ENCODE measurements at regions not wholly inside any gene's neighbourhood (a gene's known extent, or its start where the extent isn't known, plus 50 kb on each side); places are given as distances from the start of the nearest gene placed in this dataset.

DNA sequence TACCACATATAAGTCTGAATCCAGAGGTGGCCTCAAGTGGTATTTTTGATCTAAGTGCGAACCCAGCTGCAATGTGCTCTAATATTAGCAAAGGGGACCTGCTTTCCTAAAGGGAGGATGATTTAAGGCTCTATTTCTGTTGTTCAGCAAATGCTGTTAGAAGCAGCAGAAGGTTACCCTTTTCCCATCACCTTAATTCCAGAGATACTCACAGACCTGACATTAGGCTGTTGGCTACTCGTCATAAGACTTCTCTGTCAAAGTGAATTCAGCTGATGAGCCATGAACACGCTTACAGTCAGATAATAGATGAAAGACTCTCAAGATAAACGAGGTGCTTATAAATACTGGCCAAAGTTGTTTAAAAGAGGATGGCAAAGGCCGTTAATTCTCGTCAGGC is 308.7 kb upstream of the DDHD1 start:
- H3K9me3 ChIP-seq, result peaks cover 0 to 4% of the 10 kb centered on the region in 2 donors
- DNase-seq (no peak), ATAC-seq (no peak)
- no peaks in the 10 kb centered on the region for H3K27me3 ChIP-seq
- no peak for TF ChIP-seq CTCF (IDR thresholded peaks at IDR 0.05)
- no peak overlapping the region for H3K27ac ChIP-seq
- no peaks in the 10 kb centered on the region for H3K4me1 ChIP-seq
- intact Hi-C loops (cut with DNase I), result no loop called here
- H3K4me3 ChIP-seq, result no peak overlapping the region
- H3K36me3 ChIP-seq, result no peaks in the 10 kb centered on the region

GRCh38 chr14:53460544-53460943 is 307.4 kb upstream of the DDHD1 start:
- no peak overlapping the region for H3K4me3 ChIP-seq
- no peak for TF ChIP-seq CTCF (IDR thresholded peaks at IDR 0.05)
- no peak for ATAC-seq
- intact Hi-C loops (cut with DNase I), result no loop called here
- no peaks in the 10 kb centered on the region for H3K36me3 ChIP-seq
- H3K27me3 ChIP-seq, result no peaks in the 10 kb centered on the region
- no peak overlapping the region for H3K27ac ChIP-seq
- DNase-seq, result no peak
- no peaks in the 10 kb centered on the region for H3K9me3 ChIP-seq
- H3K4me1 ChIP-seq, result no peaks in the 10 kb centered on the region

DNA sequence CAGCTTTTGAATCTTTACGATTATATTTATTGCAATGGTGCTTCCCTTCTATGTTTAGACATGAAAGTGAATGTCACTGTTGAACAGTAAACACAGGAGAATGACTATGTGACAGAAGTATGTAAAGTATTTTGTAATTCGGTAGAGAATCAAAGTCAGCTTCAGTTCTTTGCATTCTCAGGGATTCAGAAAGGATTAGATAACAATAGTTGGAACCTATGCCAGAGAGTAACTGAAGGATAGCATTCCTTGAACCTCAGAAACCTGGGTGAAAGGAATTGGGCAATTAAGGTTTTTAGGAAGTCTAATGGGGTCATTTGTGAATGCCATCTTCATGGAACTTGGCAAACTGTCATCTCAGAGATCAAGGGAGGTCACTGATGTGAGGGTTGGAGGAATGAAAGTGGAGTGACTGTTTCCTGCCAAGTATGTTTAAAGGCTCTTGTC is 305.3 kb upstream of the DDHD1 start:
- Histone ChIP-seq H3K4me3 (no peak overlapping the region), H3K36me3 (no peaks in the 10 kb centered on the region), H3K4me1 (no peaks in the 10 kb centered on the region), H3K27ac (no peak overlapping the region), H3K9me3 (no peaks in the 10 kb centered on the region), H3K27me3 (no peaks in the 10 kb centered on the region)
- ATAC-seq, result peak; percentile 20
- TF ChIP-seq CTCF (IDR thresholded peaks at IDR 0.05), result no peak
- intact Hi-C loops (cut with DNase I), result no loop called here
- no peak for DNase-seq

- H3K9me3 ChIP-seq, result no peaks in the 10 kb centered on the region
- H3K27me3 ChIP-seq, result no peaks in the 10 kb centered on the region
- H3K36me3 ChIP-seq, result no peaks in the 10 kb centered on the region
- no peaks in the 10 kb centered on the region for H3K4me1 ChIP-seq
- TF ChIP-seq CTCF (IDR thresholded peaks at IDR 0.05), result no peak
- DNase-seq (no peak), ATAC-seq (no peak)
- intact Hi-C loops (cut with DNase I), result no loop called here
- no peak overlapping the region for H3K4me3 ChIP-seq
- H3K27ac ChIP-seq, result no peak overlapping the region
These were observed 303.8 kb upstream of the DDHD1 start for GRCh38 chr14:53456931-53457330.

DNA sequence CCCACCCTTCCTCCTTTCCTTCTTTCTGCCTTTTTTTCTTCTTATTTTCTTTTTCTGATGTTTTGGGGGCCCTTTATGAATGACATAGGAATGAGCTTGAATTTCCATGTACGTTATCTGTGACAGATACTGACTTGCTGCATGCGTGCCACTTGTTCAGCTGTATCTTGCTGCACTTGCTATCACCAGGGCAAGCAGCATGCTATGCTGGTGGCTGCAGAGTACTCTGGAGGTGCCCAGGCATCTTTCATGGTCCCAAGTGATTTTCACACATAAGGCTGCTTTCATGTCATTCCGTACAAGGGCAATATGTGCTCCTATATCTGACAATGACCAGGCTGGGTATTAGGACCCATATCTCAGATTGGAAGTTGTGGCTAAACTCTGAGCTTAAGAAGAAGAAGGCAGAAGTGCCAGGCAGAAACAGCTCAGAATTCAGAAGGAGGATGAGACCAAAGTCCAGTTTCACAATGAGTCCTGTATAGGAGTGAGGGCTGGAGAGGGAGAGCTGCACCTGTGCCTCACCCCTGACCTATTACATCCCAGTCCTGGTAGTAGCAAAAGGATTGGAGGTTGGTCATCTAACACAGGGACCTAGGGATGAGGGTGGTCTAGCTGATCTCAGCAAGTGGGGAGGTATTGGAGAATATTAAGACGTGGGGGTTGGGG is 299.0 kb upstream of the DDHD1 start:
- Histone ChIP-seq H3K27me3 (no peaks in the 10 kb centered on the region), H3K36me3 (no peaks in the 10 kb centered on the region), H3K4me3 (no peak overlapping the region), H3K4me1 (no peaks in the 10 kb centered on the region), H3K9me3 (no peaks in the 10 kb centered on the region), H3K27ac (no peak overlapping the region)
- no peak for TF ChIP-seq CTCF (IDR thresholded peaks at IDR 0.05)
- no peak for DNase-seq
- ATAC-seq, result no peak
- intact Hi-C loops (cut with DNase I), result no loop called here

Measured in left lung (tissue), 4 donors.